Jurkat, Clone E6-1 (cell line): ENCODE measurements at regions not wholly inside any gene's neighbourhood (a gene's known extent, or its start where the extent isn't known, plus 50 kb on each side); places are given as distances from the start of the nearest gene placed in this dataset.

Experiments
- DNase-seq: peaks from one replicate; pipeline ENCODE4 v3.0.0-alpha.2; 2011; ENCODE audit warnings: low read depth, low spot score
- H3K4me3 ChIP-seq: 2 replicates; pipeline ENCODE4 v1.5.1; 2011; ENCODE audit warnings: mild to moderate bottlenecking, low read length, control low read depth, moderate library complexity

DNA sequence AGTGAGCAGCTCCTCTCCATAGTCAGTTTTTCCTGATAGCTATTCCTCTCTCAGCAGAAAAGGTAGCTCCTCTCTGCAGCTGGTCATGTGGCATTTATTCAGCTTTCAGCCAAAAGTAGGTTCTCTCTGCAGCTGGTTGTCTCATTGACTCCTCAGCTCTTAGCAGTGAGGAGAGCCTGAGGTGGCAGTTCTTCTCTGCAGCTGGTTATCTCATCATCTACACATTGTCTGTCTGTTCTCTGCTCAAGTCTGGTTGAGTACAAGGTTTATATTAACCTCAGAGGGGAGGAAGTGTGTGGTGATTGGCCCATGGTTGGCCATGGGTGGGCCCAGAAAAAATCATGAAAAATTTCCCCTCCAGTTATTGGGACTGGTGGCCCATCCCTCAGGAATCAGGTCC, 338.3 kb downstream of the KDM5D start:
- DNase-seq = peak; percentile 82
- H3K4me3 ChIP-seq = no peak overlapping the region; the same call in 1 of the 2 replicates

- DNase-seq = no peak
These were observed 338.9 kb downstream of the KDM5D start for GRCh38 chrY:19405598-19405997.

DNA sequence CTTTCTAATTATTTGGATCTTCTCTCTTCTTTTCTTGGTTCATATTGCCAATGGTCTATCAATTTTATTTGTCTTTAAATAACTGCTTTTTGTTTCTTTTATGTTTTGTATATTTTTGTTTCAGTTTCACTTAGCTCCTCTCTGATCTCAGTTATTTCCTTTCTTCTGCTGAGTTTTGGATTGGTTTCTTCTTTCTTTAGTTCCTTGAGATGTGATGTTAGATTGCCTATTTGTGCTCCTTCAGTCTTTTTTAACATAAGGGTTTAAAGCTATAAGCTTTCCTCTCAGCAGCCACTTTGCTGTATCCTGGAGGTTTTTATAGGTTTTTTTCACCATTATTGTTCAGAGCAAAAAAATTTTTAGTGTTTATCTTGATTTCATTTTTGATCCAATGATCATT, 351.6 kb downstream of the KDM5D start:
- H3K4me3 ChIP-seq = no peak overlapping the region
- peak; percentile 18 for DNase-seq

More at GRCh38 chrY:19405598-19405997, 338.9 kb downstream of the KDM5D start:
- H3K4me3 ChIP-seq = peak overlapping the region; percentile 15

DNA sequence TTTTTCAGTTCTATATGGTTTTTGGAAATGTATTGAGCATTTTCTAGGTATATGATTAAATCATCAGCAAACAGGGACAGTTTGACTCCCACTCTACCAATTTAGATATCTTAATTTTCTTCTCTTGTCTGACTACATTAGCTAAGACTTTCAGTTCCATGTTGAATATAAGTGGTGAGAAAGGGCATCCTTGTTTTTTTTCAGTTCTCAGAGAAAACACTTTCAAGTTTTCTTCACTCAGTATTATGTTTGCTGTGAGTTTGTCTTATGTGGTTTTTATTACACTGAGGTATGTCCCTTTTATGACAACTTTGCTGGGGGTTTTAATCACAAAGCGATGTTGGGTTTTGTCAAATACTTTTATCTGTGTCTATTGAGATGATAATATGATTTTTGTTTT, 352.6 kb downstream of the KDM5D start:
- no peak overlapping the region for H3K4me3 ChIP-seq
- peak; percentile 28 for DNase-seq

DNA sequence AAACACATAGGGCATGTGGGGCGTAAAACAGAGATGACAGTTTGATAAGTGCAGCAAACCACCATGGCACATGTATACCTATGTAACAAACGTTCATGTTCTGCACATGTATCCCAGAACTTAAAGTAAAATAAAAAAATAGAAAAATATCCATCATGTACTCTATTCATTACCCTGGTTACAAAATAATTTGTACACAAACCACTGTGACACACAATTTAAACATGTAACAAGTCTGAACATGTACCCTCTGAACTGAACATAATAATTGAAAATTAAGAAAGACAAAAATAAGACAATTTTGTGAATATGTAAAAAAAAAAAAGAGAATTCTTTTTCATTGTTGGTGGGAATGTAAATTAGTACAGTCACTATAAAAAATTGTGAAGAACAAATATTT, 379.2 kb downstream of the KDM5D start:
- DNase-seq = no peak

DNA sequence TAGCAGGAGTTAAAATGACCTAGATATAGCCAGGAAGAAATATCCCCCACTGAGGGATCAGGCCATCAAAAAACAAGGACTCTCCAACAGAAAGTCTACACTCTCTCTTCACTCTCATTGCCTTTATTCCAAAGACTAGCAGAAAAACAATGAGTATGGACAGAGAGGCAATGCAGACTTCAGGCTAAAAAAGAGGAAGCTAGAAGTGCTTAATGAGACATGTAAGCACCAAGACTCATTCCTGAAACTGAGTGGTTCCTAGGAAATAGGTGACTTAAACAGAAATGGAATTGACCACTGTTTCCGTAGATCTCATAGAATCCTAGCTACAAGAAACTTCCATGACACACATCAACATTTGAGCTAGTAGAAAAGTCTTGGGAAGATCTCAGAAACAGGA, 387.3 kb downstream of the KDM5D start:
- no peak for DNase-seq
- H3K4me3 ChIP-seq = no peak overlapping the region

More for the DNA sequence above, 379.2 kb downstream of the KDM5D start:
- no peak overlapping the region for H3K4me3 ChIP-seq

DNA sequence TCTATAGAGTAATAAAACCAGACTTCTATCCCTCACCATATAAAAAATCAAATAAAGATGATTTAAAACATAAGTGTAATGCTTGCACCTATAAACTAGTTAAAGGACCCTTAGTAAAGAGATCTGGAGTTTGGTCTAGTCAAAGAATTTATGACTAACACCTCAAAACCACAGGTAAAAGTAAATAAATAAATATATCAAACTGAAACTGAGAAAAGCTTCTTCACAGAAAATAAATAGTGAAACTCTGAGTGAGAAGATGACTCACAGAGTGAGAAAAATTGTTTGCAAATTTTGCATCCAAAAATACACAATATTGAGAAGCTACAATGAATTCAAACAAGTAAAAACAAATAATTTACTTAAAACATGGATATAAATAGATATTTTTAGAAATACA, 387.8 kb downstream of the KDM5D start:
- no peak for DNase-seq
- H3K4me3 ChIP-seq = no peak overlapping the region

- DNase-seq = no peak
- no peak overlapping the region for H3K4me3 ChIP-seq
These were observed 389.7 kb downstream of the KDM5D start for GRCh38 chrY:19354857-19355173.

- no peak overlapping the region for H3K4me3 ChIP-seq
- DNase-seq = no peak
These were observed 390.3 kb downstream of the KDM5D start for GRCh38 chrY:19354061-19354856.

DNA sequence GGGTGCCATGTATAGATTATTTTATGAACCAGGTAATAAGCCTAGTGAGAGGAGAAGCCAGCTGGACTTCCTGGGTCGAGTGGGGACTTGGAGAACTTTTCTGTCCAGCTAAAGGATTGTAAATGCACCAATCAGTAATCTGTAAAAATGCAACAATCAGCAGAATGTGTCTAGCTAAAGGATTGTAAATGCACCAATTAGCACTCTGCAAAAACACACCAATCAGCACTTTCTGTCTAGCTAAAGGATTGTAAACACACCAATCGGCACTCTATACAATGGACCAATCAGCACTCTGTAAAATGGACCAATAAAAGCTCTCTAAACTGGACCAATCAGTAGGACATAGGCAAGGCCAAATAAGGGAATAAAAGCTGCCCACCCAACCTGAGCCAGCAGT, 392.9 kb downstream of the KDM5D start:
- DNase-seq = no peak

GRCh38 chrY:19321701-19322100, 422.8 kb downstream of the KDM5D start:
- no peak overlapping the region for H3K4me3 ChIP-seq
- no peak for DNase-seq

More for the DNA sequence above, 392.9 kb downstream of the KDM5D start:
- no peak overlapping the region for H3K4me3 ChIP-seq

GRCh38 chrY:19319135-19319534, 425.4 kb downstream of the KDM5D start:
- H3K4me3 ChIP-seq = no peak overlapping the region
- DNase-seq = no peak

GRCh38 chrY:19317271-19317987, 427.1 kb downstream of the KDM5D start:
- DNase-seq = peak; percentile 68
- H3K4me3 ChIP-seq = no peak overlapping the region

DNA sequence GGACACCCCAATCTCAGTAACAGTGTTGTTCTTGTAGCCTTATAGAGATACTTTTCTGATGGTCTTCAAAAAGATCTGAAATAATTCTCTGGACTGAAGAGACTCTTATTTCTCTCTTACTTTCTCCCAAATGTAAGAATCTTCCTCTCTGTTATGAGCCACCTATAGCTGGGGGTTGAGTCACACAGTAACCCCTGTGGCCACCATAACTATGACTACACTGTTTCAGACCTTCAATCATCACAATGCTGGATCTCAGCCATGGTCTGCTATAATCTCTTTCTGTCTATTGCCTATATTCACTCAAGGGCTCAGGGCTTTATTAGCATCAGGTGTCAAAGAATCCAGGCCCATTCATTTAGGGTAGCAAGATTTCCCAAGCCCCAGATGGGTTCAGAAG, 436.9 kb downstream of the KDM5D start:
- DNase-seq = no peak
- no peak overlapping the region for H3K4me3 ChIP-seq

GRCh38 chrY:19303136-19303535, 441.4 kb downstream of the KDM5D start:
- DNase-seq = no peak
- no peak overlapping the region for H3K4me3 ChIP-seq

GRCh38 chrY:19290925-19291324, 453.6 kb downstream of the KDM5D start:
- DNase-seq = no peak
- H3K4me3 ChIP-seq = no peak overlapping the region

- no peak overlapping the region for H3K4me3 ChIP-seq
- DNase-seq = no peak
These were observed 470.4 kb downstream of the KDM5D start for GRCh38 chrY:19274076-19274475.

- no peak overlapping the region for H3K4me3 ChIP-seq
- DNase-seq = peak; percentile 1
These were observed 476.2 kb downstream of the KDM5D start for GRCh38 chrY:19268331-19268730.

DNA sequence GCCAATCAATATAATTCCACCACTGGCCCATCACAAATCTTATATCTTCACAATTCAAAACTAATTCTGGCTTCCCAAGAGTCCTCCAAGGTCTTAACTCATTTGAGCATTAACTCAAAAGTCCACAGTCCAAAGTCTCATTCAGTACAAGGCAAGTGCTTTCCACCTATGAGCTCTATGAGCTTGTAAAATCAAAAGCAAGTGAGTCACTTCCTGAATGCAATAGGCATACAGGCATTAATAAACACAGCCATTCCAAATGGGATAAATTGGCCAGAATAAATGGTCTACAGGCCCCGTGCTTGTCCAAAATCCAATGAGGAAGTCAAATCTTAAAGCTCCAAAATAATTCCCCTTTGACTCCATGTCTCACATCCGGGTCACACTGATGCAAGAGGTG, 479.1 kb downstream of the KDM5D start:
- H3K4me3 ChIP-seq = no peak overlapping the region
- no peak for DNase-seq

DNA sequence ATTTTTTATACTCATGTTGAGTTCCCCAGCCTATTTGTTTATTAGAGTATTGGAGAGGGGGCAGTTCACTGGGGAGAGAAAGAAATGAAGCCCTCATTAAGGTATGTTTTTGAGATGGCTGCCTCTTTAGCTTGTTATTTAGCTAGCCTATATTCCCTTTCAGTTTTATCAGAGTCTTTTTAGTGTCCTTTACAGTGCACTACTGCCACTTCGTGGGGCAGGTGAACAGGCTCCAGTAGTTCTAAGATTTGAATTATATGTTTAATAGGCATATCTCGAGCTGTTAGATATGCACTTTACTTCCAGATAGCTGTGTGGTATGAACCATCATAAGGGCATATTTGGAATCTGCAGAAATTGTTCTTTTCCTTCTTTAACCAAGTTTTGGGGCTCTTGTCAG, 482.2 kb downstream of the KDM5D start:
- no peak overlapping the region for H3K4me3 ChIP-seq

More for the DNA sequence above, 482.2 kb downstream of the KDM5D start:
- no peak for DNase-seq
